ENCODE measurements at regions not wholly inside any gene's neighbourhood (a gene's known extent, or its start where the extent isn't known, plus 50 kb on each side); places are given as distances from the start of the nearest gene placed in this dataset.

- no peaks in the 10 kb centered on the region for H3K9me3 ChIP-seq
- no peak for TF ChIP-seq CTCF (IDR thresholded peaks at IDR 0.05)
- ATAC-seq (peak; percentile 62), DNase-seq (no peak)
- H3K4me3 ChIP-seq, result no peak overlapping the region
- intact Hi-C loops (cut with DNase I), result no loop called here
- no peaks in the 10 kb centered on the region for H3K27me3 ChIP-seq
- peak overlapping the region; percentile 10 to 49 for H3K27ac ChIP-seq
- H3K4me1 ChIP-seq, result peaks cover 12 to 28% of the 10 kb centered on the region in 2 donors
- H3K36me3 ChIP-seq, result no peaks in the 10 kb centered on the region
Observed at GRCh38 chr10:4061441-4061951, 276.5 kb upstream of the KLF6 start.

- no peak for ATAC-seq
- no peaks in the 10 kb centered on the region for H3K27me3 ChIP-seq
- no peaks in the 10 kb centered on the region for H3K36me3 ChIP-seq
- intact Hi-C loops (cut with DNase I), result no loop called here
- no peak for DNase-seq
- H3K9me3 ChIP-seq, result no peaks in the 10 kb centered on the region
- no peak for TF ChIP-seq CTCF (IDR thresholded peaks at IDR 0.05)
- peaks cover 12 to 28% of the 10 kb centered on the region in 2 donors for H3K4me1 ChIP-seq
- no peak overlapping the region for H3K4me3 ChIP-seq
- H3K27ac ChIP-seq, result no peak overlapping the region
Observed at GRCh38 chr10:4059471-4060138, 274.6 kb upstream of the KLF6 start.

GRCh38 chr10:4058514-4059029 lies 273.6 kb upstream of the KLF6 start:
- ATAC-seq, result no peak

GRCh38 chr10:4057725-4058513 lies 272.9 kb upstream of the KLF6 start:
- intact Hi-C loops (cut with DNase I), result no loop called here
- Histone ChIP-seq H3K27me3 (no peaks in the 10 kb centered on the region), H3K9me3 (no peaks in the 10 kb centered on the region), H3K27ac (no peak overlapping the region), H3K4me1 (peaks cover 12 to 28% of the 10 kb centered on the region in 2 donors), H3K4me3 (no peak overlapping the region), H3K36me3 (no peaks in the 10 kb centered on the region)
- DNase-seq (no peak), ATAC-seq (no peak)
- TF ChIP-seq CTCF (IDR thresholded peaks at IDR 0.05), result no peak

More at GRCh38 chr10:4058514-4059029, 273.6 kb upstream of the KLF6 start:
- TF ChIP-seq CTCF (IDR thresholded peaks at IDR 0.05), result no peak
- DNase-seq, result no peak
- intact Hi-C loops (cut with DNase I), result no loop called here
- no peak overlapping the region for H3K27ac ChIP-seq
- no peaks in the 10 kb centered on the region for H3K9me3 ChIP-seq
- no peaks in the 10 kb centered on the region for H3K27me3 ChIP-seq
- no peak overlapping the region for H3K4me3 ChIP-seq
- no peaks in the 10 kb centered on the region for H3K36me3 ChIP-seq
- H3K4me1 ChIP-seq, result peaks cover 12 to 28% of the 10 kb centered on the region in 2 donors

- Histone ChIP-seq H3K27me3 (no peaks in the 10 kb centered on the region), H3K4me1 (peaks cover 12 to 30% of the 10 kb centered on the region in 2 donors), H3K4me3 (no peak overlapping the region), H3K9me3 (no peaks in the 10 kb centered on the region), H3K36me3 (no peaks in the 10 kb centered on the region), H3K27ac (no peak overlapping the region)
- ATAC-seq (no peak), DNase-seq (no peak)
- TF ChIP-seq CTCF (IDR thresholded peaks at IDR 0.05), result no peak
- intact Hi-C loops (cut with DNase I), result no loop called here
Observed at GRCh38 chr10:4057021-4057420, 272.0 kb upstream of the KLF6 start.

All from left lung (tissue), 4 donors.